Lung microvascular endothelial cell (primary cell): ENCODE measurements at regions not wholly inside any gene's neighbourhood (a gene's known extent, or its start where the extent isn't known, plus 50 kb on each side); places are given as distances from the start of the nearest gene placed in this dataset.

ENCODE experiments used
- DNase-seq, 2 donors: peaks; one replicate each; pipeline versions ENCODE4 v3.0.0 to v3.0.0-alpha.2; 2010; ENCODE audit warnings: low read depth in 2 of 2

GRCh38 chr10:3354174-3354900 lies 181.8 kb upstream of the PITRM1 start:
- DNase-seq, result peak; percentile 7 to 12

GRCh38 chr10:3353235-3353634 lies 180.7 kb upstream of the PITRM1 start:
- peak; percentile 61 to 72 for DNase-seq

GRCh38 chr10:3350617-3351258 lies 178.2 kb upstream of the PITRM1 start:
- no peak for DNase-seq

GRCh38 chr10:3350205-3350604 lies 177.6 kb upstream of the PITRM1 start:
- no peak for DNase-seq

- DNase-seq, result no peak
Observed at GRCh38 chr10:3348564-3348963, 176.0 kb upstream of the PITRM1 start.

GRCh38 chr10:3347413-3348182 lies 175.0 kb upstream of the PITRM1 start:
- no peak for DNase-seq

- no peak for DNase-seq
Observed at GRCh38 chr10:3346851-3347250, 174.3 kb upstream of the PITRM1 start.

- no peak for DNase-seq
Observed at GRCh38 chr10:3342771-3343170, 170.2 kb upstream of the PITRM1 start.

GRCh38 chr10:3340127-3340730 lies 167.6 kb upstream of the PITRM1 start:
- DNase-seq, result no peak

- peak; percentile 65 to 89 for DNase-seq
Observed at GRCh38 chr10:3339531-3339950, 167.0 kb upstream of the PITRM1 start.

- DNase-seq, result no peak
Observed at GRCh38 chr10:3339121-3339520, 166.5 kb upstream of the PITRM1 start.

- DNase-seq, result no peak
Observed at GRCh38 chr10:3337741-3338140, 165.2 kb upstream of the PITRM1 start.

GRCh38 chr10:3336673-3337293 lies 164.2 kb upstream of the PITRM1 start:
- no peak for DNase-seq

- no peak for DNase-seq
Observed at GRCh38 chr10:3333426-3333825, 160.8 kb upstream of the PITRM1 start.

- no peak for DNase-seq
Observed at GRCh38 chr10:3331690-3332230, 159.2 kb upstream of the PITRM1 start.

- no peak for DNase-seq
Observed at GRCh38 chr10:3331187-3331586, 158.6 kb upstream of the PITRM1 start.

GRCh38 chr10:3330663-3331062 lies 158.1 kb upstream of the PITRM1 start:
- no peak for DNase-seq

- no peak for DNase-seq
Observed at GRCh38 chr10:3325954-3326750, 153.6 kb upstream of the PITRM1 start.

- no peak for DNase-seq
Observed at GRCh38 chr10:3324612-3325038, 152.0 kb upstream of the PITRM1 start.

- DNase-seq, result no peak
Observed at GRCh38 chr10:3323865-3324498, 151.4 kb upstream of the PITRM1 start.
